ENCODE measurements at regions not wholly inside any gene's neighbourhood (a gene's known extent, or its start where the extent isn't known, plus 50 kb on each side); places are given as distances from the start of the nearest gene placed in this dataset.

- no peak for TF ChIP-seq CTCF (IDR thresholded peaks at IDR 0.05)
- no peak for TF ChIP-seq POLR2A (IDR thresholded peaks at IDR 0.05)
- no peak for TF ChIP-seq POLR2AphosphoS5 (IDR thresholded peaks at IDR 0.05)
Measured at GRCh38 chr4:167443841-167444240, 209.5 kb upstream of the SPOCK3 start.
